ENCODE measurements at regions not wholly inside any gene's neighbourhood (a gene's known extent, or its start where the extent isn't known, plus 50 kb on each side); places are given as distances from the start of the nearest gene placed in this dataset.
A peak's percentile ranks its signal among the peaks of the same experiment; 100 is the strongest.

DNA sequence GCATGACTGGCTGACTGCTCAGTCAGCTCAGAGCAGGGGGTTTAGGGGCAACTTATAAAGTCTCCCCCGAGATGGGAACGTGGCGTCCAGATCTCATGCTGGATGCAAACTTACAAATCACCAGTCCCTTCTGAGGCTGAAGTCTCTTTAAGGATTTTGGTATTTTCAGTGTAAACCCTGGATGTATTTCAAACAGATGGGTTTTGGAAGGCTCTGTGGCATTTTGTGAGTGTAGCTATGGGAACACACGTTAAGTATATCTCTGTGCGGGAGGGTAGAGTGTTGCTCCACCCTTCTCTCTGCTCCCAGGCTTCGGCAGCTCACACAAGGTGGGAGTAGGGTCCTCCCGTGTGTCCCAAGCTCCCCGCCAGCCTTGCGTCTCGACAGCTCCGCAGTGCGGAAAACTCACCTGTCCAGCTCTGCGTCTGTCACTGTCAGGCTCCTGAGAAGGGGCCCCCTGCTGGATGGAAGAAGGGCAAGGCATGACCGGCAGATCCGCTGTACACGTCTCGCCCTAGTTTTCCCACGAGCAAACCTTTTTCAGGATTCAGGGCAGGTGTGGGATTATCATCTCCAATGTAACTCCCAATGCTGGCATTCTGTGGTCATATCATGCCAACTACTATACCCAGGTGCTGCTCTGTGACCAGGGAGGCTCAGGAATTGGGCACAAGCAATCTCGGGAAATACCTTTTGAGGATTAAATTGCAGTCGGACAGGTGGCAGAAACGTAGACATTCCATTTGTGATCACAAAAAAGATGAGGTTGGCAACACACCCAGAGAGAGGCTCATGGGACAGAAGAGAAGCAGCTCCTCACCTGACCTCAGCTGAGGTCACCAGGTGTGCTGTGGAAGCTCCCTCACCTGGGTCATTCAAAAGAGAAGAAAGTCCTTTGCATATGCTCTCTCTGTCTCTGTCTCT lies 313.9 kb upstream of the B3GAT1 start:
- Histone ChIP-seq H2AK5ac (ENCODE audit: low read depth, low read length) (no peak overlapping the region), H2AFZ (ENCODE audit: low read length) (no peak overlapping the region), H4K8ac (ENCODE audit: extremely low read depth, insufficient read depth, low read length) (no peak overlapping the region), H3K27me3 (replicated peaks in 1 of 4; ENCODE audit: control insufficient read depth in 3 of 4, extremely low read depth in 1 of 4, insufficient read depth in 3 of 4, low read length in 3 of 4) (no peaks in the 10 kb centered on the region), H3K27ac (ENCODE audit: low read depth, low read length) (no peak overlapping the region), H3K36me3 (ENCODE audit: control insufficient read depth in 2 of 4, insufficient read depth in 4 of 4, low read length in 3 of 4) (no peaks in the 10 kb centered on the region), H2BK15ac (ENCODE audit: low read length) (no peak overlapping the region), H3K14ac (ENCODE audit: insufficient read length) (no peak overlapping the region), H3K23ac (ENCODE audit: insufficient read length) (no peak overlapping the region), H4K5ac (ENCODE audit: insufficient read length, low read depth, low read length) (no peak overlapping the region), H4K20me1 (replicated peaks in 1 of 2; ENCODE audit: control insufficient read depth in 1 of 2, insufficient read depth in 2 of 2, low read length in 2 of 2) (no peaks in the 10 kb centered on the region), H3K79me2 (ENCODE audit: control insufficient read depth in 1 of 2, insufficient read depth in 2 of 2, low read length in 2 of 2) (no peaks in the 10 kb centered on the region), H3K4ac (replicated peaks; ENCODE audit: insufficient read length, low read depth, low read length) (no peak overlapping the region), H2BK120ac (replicated peaks; ENCODE audit: low read depth, low read length) (no peak overlapping the region), H3K23me2 (ENCODE audit: low read depth, low read length) (no peaks in the 10 kb centered on the region), H3K18ac (ENCODE audit: extremely low read depth, low read length) (no peak overlapping the region; the same call in 1 of the 2 replicates), H2BK5ac (ENCODE audit: low read depth, low read length) (no peak overlapping the region), H3K4me2 (ENCODE audit: insufficient read depth in 1 of 2, low read depth in 2 of 2, low read length in 2 of 2) (no peak overlapping the region), H2BK12ac (ENCODE audit: low read depth, low read length) (no peak overlapping the region), H2BK20ac (ENCODE audit: low read length) (no peak overlapping the region), H3K4me3 (ENCODE audit: extremely low read depth in 1 of 4, insufficient read depth in 2 of 4, low read depth in 3 of 4, low read length in 4 of 4) (no peak overlapping the region), H3K9ac (replicated peaks in 1 of 4; ENCODE audit: extremely low read depth in 1 of 4, low read depth in 3 of 4, low read length in 3 of 4) (no peak overlapping the region), H3K79me1 (ENCODE audit: low read depth, low read length) (no peaks in the 10 kb centered on the region), H3K56ac (replicated peaks; ENCODE audit: insufficient read length, low read depth, low read length) (no peak overlapping the region), H3K9me3 (ENCODE audit: insufficient read depth in 2 of 2, low read depth in 1 of 2, low read length in 1 of 2) (no peaks in the 10 kb centered on the region), H4K91ac (replicated peaks; ENCODE audit: insufficient read length, low read length) (no peak overlapping the region), H3K4me1 (replicated peaks in 1 of 4; ENCODE audit: control insufficient read depth in 3 of 4, insufficient read depth in 4 of 4, low read length in 3 of 4) (peaks cover 7 to 13% (median 10%) of the 10 kb centered on the region in 4 experiments)
- POLR2A ChIA-PET (ENCODE audit: partially characterized antibody): no interaction called here
- DNase-seq (ENCODE audit: low read depth in 1 of 2, low spot score in 2 of 2) (no peak), FAIRE-seq (no peak)
- CTCF ChIA-PET (ENCODE audit: partially characterized antibody): interaction anchor here (0.6 to 3.5 kb wide), 27 partner anchors 11 to 270 kb away, joined by 3 to 28 read pairs (median 4); no protein-coding TSS in a partner anchor
- 89% methylated on average over 21 of the region's 21 CpGs; no CpG with 5 or more reads in 1 of the 2 experiments for WGBS, 2 experiments (ENCODE audit: extremely low coverage in 1 of 2, insufficient coverage in 1 of 2, insufficient read length in 1 of 2, insufficient replicate concordance in 2 of 2, low coverage in 1 of 2, low lambda C conversion rate in 2 of 2, missing lambda C conversion rate in 1 of 2)
- TF ChIP-seq, protein P1, sequence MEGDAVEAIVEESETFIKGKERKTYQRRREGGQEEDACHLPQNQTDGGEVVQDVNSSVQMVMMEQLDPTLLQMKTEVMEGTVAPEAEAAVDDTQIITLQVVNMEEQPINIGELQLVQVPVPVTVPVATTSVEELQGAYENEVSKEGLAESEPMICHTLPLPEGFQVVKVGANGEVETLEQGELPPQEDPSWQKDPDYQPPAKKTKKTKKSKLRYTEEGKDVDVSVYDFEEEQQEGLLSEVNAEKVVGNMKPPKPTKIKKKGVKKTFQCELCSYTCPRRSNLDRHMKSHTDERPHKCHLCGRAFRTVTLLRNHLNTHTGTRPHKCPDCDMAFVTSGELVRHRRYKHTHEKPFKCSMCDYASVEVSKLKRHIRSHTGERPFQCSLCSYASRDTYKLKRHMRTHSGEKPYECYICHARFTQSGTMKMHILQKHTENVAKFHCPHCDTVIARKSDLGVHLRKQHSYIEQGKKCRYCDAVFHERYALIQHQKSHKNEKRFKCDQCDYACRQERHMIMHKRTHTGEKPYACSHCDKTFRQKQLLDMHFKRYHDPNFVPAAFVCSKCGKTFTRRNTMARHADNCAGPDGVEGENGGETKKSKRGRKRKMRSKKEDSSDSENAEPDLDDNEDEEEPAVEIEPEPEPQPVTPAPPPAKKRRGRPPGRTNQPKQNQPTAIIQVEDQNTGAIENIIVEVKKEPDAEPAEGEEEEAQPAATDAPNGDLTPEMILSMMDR (IDR thresholded peaks at IDR 0.05; ENCODE audit: control extremely low read depth in 1 of 3, insufficient read depth in 1 of 3, low read depth in 1 of 3, low read length in 3 of 3): peak; percentile 50 to 68 (median 64); a peak in 3 of 4 replicates
- TF ChIP-seq RAD21 (IDR thresholded peaks at IDR 0.05 in 1 of 2, conservative IDR thresholded peaks at IDR 0.05 in 1 of 2; ENCODE audit: low read depth in 2 of 2, low read length in 2 of 2) (peak; percentile 35 to 53; a peak in 3 of 4 replicates), RNF2 (IDR thresholded peaks at IDR 0.05; ENCODE audit: borderline replicate concordance, low read depth, low read length, missing control alignments, poor library complexity, severe bottlenecking) (no peak), KDM4A (IDR thresholded peaks at IDR 0.05; ENCODE audit: low read depth, low read length, severe bottlenecking) (no peak)
